ENCODE measurements at regions not wholly inside any gene's neighbourhood (a gene's known extent, or its start where the extent isn't known, plus 50 kb on each side); places are given as distances from the start of the nearest gene placed in this dataset.

GRCh38 chr14:97644365-97644764, 847.2 kb downstream of the VRK1 start:
- Histone ChIP-seq H3K27ac (ENCODE audit: low read length) (no peak overlapping the region), H4K20me1 (ENCODE audit: insufficient read depth) (no peaks in the 10 kb centered on the region), H3K9me3 (ENCODE audit: low read length) (no peaks in the 10 kb centered on the region), H3K4me2 (ENCODE audit: low read length) (no peak overlapping the region), H3K27me3 (ENCODE audit: insufficient read depth, low read depth, low read length) (no peaks in the 10 kb centered on the region), H3K9ac (ENCODE audit: low read length) (no peak overlapping the region), H3K4me3 (ENCODE audit: low read length) (no peak overlapping the region), H2AFZ (ENCODE audit: low read depth, low read length) (no peak overlapping the region), H3K79me2 (replicated peaks; ENCODE audit: insufficient read depth, low read length) (no peaks in the 10 kb centered on the region), H3K36me3 (ENCODE audit: insufficient read depth, low read length) (no peaks in the 10 kb centered on the region), H3F3A (ENCODE audit: insufficient read depth, low read length, poor library complexity, severe bottlenecking) (peaks cover 3% of the 10 kb centered on the region), H3K9me2 (ENCODE audit: insufficient read depth, low read length) (no peaks in the 10 kb centered on the region)
- TF ChIP-seq EZH2 (IDR thresholded peaks at IDR 0.05; ENCODE audit: borderline replicate concordance, insufficient read depth, low read length, poor library complexity, severe bottlenecking) (no peak), MXI1 (conservative IDR thresholded peaks at IDR 0.05; ENCODE audit: poor library complexity, severe bottlenecking) (no peak), REST (IDR thresholded peaks at IDR 0.05; ENCODE audit: borderline replicate concordance) (no peak), POLR2AphosphoS5 (IDR thresholded peaks at IDR 0.05) (no peak), TAF1 (IDR thresholded peaks at IDR 0.05; ENCODE audit: low read depth) (no peak), CTCF (IDR thresholded peaks at IDR 0.05; ENCODE audit: poor library complexity, severe bottlenecking) (no peak), SMC3 (conservative IDR thresholded peaks at IDR 0.05; ENCODE audit: poor library complexity) (no peak), EP300 (conservative IDR thresholded peaks at IDR 0.05; ENCODE audit: poor library complexity, severe bottlenecking) (no peak), RAD21 (conservative IDR thresholded peaks at IDR 0.05) (no peak)

GRCh38 chr14:97649752-97650151, 852.6 kb downstream of the VRK1 start:
- no peak overlapping the region for H3K4me2 ChIP-seq (ENCODE audit: low read length)
- no peaks in the 10 kb centered on the region for H3K79me2 ChIP-seq (replicated peaks; ENCODE audit: insufficient read depth, low read length)
- H3K27me3 ChIP-seq (ENCODE audit: insufficient read depth, low read depth, low read length) = no peaks in the 10 kb centered on the region
- H3F3A ChIP-seq (ENCODE audit: insufficient read depth, low read length, poor library complexity, severe bottlenecking) = no peaks in the 10 kb centered on the region
- H2AFZ ChIP-seq (ENCODE audit: low read depth, low read length) = no peak overlapping the region
- H3K9me2 ChIP-seq (ENCODE audit: insufficient read depth, low read length) = no peaks in the 10 kb centered on the region
- H3K9me3 ChIP-seq (ENCODE audit: low read length) = no peaks in the 10 kb centered on the region
- H3K36me3 ChIP-seq (ENCODE audit: insufficient read depth, low read length) = no peaks in the 10 kb centered on the region
- H4K20me1 ChIP-seq (ENCODE audit: insufficient read depth) = no peaks in the 10 kb centered on the region
- no peak overlapping the region for H3K27ac ChIP-seq (ENCODE audit: low read length)
- no peak overlapping the region for H3K4me3 ChIP-seq (ENCODE audit: low read length)
- no peak overlapping the region for H3K9ac ChIP-seq (ENCODE audit: low read length)
- no peak for TF ChIP-seq REST (IDR thresholded peaks at IDR 0.05; ENCODE audit: borderline replicate concordance)
- no peak for TF ChIP-seq EP300 (conservative IDR thresholded peaks at IDR 0.05; ENCODE audit: poor library complexity, severe bottlenecking)
- no peak for TF ChIP-seq POLR2AphosphoS5 (IDR thresholded peaks at IDR 0.05)
- TF ChIP-seq CTCF (IDR thresholded peaks at IDR 0.05; ENCODE audit: poor library complexity, severe bottlenecking) = no peak
- no peak for TF ChIP-seq MXI1 (conservative IDR thresholded peaks at IDR 0.05; ENCODE audit: poor library complexity, severe bottlenecking)
- TF ChIP-seq EZH2 (IDR thresholded peaks at IDR 0.05; ENCODE audit: borderline replicate concordance, insufficient read depth, low read length, poor library complexity, severe bottlenecking) = no peak
- TF ChIP-seq TAF1 (IDR thresholded peaks at IDR 0.05; ENCODE audit: low read depth) = no peak
- no peak for TF ChIP-seq SMC3 (conservative IDR thresholded peaks at IDR 0.05; ENCODE audit: poor library complexity)
- TF ChIP-seq RAD21 (conservative IDR thresholded peaks at IDR 0.05) = no peak

All from neural cell (in vitro differentiated cells).